OCI-LY3 (cell line): ENCODE measurements at regions not wholly inside any gene's neighbourhood (a gene's known extent, or its start where the extent isn't known, plus 50 kb on each side); places are given as distances from the start of the nearest gene placed in this dataset.

ENCODE experiments used
- EZH2phosphoT487 ChIP-seq: fragments of 200-600 bp; shearing (Covaris generic); IDR thresholded peaks from 2 replicates; pipeline ENCODE4 v1.6.1; 2018; ENCODE audit warnings: antibody characterized with exemption, mixed run types, low read depth
- TF ChIP-seq, protein P1 (sequence below): fragments of 200-600, 300-600 bp; sonication (generic); IDR thresholded peaks from 2 replicates; pipeline ENCODE4 v1.5.1; 2014; ENCODE audit warnings: antibody characterized with exemption, low read length, low read depth

DNA sequence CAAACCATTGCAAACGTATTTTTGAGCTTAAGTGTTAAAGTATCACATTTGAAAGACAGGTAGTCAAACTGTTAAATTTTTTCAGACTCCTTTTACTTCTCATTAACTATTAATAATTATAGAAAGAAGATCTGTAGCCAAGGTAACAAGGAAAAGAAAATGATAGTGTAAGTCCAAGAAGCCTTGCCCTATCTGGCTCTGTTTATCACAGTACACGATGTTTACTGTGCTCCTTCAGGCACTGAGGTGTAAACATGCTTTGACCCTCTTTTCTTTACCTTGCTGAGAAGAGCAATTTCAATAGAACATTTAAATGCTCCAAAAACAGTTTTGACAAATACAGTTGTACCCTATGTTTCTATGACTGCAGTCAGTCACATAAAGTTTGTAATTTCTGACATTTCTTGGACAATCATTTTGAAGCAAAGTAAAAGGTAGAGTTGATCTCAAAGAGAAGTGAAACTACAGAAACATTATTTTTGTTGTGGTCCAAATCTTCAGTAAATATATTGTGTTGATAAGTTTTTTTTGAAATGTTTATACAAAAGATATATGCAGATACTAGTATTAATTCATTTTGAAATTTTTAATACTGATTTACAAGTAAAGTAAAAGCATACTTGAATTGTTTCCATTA is 152.6 kb upstream of the KYNU start:
- TF ChIP-seq, protein P1, sequence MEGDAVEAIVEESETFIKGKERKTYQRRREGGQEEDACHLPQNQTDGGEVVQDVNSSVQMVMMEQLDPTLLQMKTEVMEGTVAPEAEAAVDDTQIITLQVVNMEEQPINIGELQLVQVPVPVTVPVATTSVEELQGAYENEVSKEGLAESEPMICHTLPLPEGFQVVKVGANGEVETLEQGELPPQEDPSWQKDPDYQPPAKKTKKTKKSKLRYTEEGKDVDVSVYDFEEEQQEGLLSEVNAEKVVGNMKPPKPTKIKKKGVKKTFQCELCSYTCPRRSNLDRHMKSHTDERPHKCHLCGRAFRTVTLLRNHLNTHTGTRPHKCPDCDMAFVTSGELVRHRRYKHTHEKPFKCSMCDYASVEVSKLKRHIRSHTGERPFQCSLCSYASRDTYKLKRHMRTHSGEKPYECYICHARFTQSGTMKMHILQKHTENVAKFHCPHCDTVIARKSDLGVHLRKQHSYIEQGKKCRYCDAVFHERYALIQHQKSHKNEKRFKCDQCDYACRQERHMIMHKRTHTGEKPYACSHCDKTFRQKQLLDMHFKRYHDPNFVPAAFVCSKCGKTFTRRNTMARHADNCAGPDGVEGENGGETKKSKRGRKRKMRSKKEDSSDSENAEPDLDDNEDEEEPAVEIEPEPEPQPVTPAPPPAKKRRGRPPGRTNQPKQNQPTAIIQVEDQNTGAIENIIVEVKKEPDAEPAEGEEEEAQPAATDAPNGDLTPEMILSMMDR: no peak
- no peak for TF ChIP-seq EZH2phosphoT487
